ENCODE measurements at regions not wholly inside any gene's neighbourhood (a gene's known extent, or its start where the extent isn't known, plus 50 kb on each side); places are given as distances from the start of the nearest gene placed in this dataset.

GRCh38 chr15:59835776-59836175, 146.7 kb upstream of the BNIP2 start:
- ATAC-seq (no peak), DNase-seq (ENCODE audit: low spot score) (no peak)
- no peaks in the 10 kb centered on the region for H3K27me3 Mint-ChIP-seq (ENCODE audit: low read depth)
- H3K4me1 Mint-ChIP-seq = peaks cover 28% of the 10 kb centered on the region
- POLR2A ChIA-PET = no interaction called here
- H3K27ac Mint-ChIP-seq = no peak overlapping the region
- TF ChIP-seq ETV6 (CRISPR knock-in tag; IDR thresholded peaks at IDR 0.05) = no peak
- TF ChIP-seq NR2C2 (CRISPR knock-in tag; IDR thresholded peaks at IDR 0.05) = no peak
- no peak for TF ChIP-seq ZMAT4 (CRISPR knock-in tag; IDR thresholded peaks at IDR 0.05)
- TF ChIP-seq NFYB (CRISPR knock-in tag; conservative IDR thresholded peaks at IDR 0.05; ENCODE audit: low read depth) = no peak
- TF ChIP-seq CREM (CRISPR knock-in tag; IDR thresholded peaks at IDR 0.05) = no peak
- TF ChIP-seq ARID4B (CRISPR knock-in tag; IDR thresholded peaks at IDR 0.05; ENCODE audit: borderline replicate concordance) = no peak
- no peak for TF ChIP-seq NFATC4 (CRISPR knock-in tag; IDR thresholded peaks at IDR 0.05)
- no peak for TF ChIP-seq GTF2I (CRISPR knock-in tag; conservative IDR thresholded peaks at IDR 0.05)
- TF ChIP-seq ZNF532 (CRISPR knock-in tag; IDR thresholded peaks at IDR 0.05; ENCODE audit: borderline replicate concordance) = no peak
- TF ChIP-seq HMGXB4 (CRISPR knock-in tag; IDR thresholded peaks at IDR 0.05) = no peak
- no peak for TF ChIP-seq ERG (CRISPR knock-in tag; IDR thresholded peaks at IDR 0.05)
- no peak for TF ChIP-seq SOX15 (CRISPR knock-in tag; IDR thresholded peaks at IDR 0.05)
- no peak for TF ChIP-seq ZNF317 (CRISPR knock-in tag; IDR thresholded peaks at IDR 0.05; ENCODE audit: borderline replicate concordance, low read depth)
- TF ChIP-seq NR1H2 (CRISPR knock-in tag; IDR thresholded peaks at IDR 0.05) = no peak
- TF ChIP-seq GRHL2 (CRISPR knock-in tag; IDR thresholded peaks at IDR 0.05; ENCODE audit: insufficient replicate concordance, severe bottlenecking) = no peak
- no peak for TF ChIP-seq ELF4 (CRISPR knock-in tag; IDR thresholded peaks at IDR 0.05; ENCODE audit: low read depth)
- no peak for TF ChIP-seq ZNF671 (CRISPR knock-in tag; IDR thresholded peaks at IDR 0.05)
- no peak for TF ChIP-seq ZNF416 (CRISPR knock-in tag; IDR thresholded peaks at IDR 0.05)
- H3K9me3 Mint-ChIP-seq = no peaks in the 10 kb centered on the region
- CTCF ChIA-PET = no interaction called here
- no peaks in the 10 kb centered on the region for H3K36me3 Mint-ChIP-seq
- H3K4me3 Mint-ChIP-seq = no peak overlapping the region

Data from WTC11 (cell line).